ENCODE measurements at regions not wholly inside any gene's neighbourhood (a gene's known extent, or its start where the extent isn't known, plus 50 kb on each side); places are given as distances from the start of the nearest gene placed in this dataset.

- TF ChIP-seq CTCF (IDR thresholded peaks at IDR 0.05), result no peak
- TF ChIP-seq EP300 (IDR thresholded peaks at IDR 0.05), result no peak
Measured at GRCh38 chr22:22430111-22430820, 78.3 kb downstream of the ZNF280B start.

All from ovary (tissue), 3 donors.